ENCODE measurements at regions not wholly inside any gene's neighbourhood (a gene's known extent, or its start where the extent isn't known, plus 50 kb on each side); places are given as distances from the start of the nearest gene placed in this dataset.

DNA sequence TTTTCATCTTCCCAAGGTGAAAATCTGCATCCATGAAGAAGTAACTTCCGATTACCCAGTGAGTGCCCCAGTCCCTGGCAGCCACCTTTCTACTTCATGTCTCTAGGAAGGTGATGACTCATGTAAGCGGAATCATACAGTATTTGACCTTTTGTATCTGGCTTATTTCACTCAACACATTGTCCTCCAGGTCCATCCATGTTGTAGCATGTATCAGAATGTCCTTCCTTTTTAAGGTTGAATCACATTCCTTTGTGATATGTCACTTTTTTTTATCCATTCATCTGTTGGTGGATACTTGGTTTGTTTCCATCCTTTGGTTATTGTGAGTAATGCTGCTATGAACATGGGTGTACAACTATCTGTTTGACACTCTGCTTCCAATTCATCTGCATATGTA is 176.3 kb upstream of the CDYL start:
- Histone ChIP-seq H3K27ac (peak overlapping the region; percentile 52), H2AFZ (no peak overlapping the region), H3K9me3 (ENCODE audit: low read depth) (no peaks in the 10 kb centered on the region), H3K9ac (no peak overlapping the region), H4K20me1 (ENCODE audit: insufficient read depth) (no peaks in the 10 kb centered on the region), H3F3A (ENCODE audit: insufficient read depth) (peaks cover 44% of the 10 kb centered on the region), H3K79me2 (ENCODE audit: insufficient read depth) (no peaks in the 10 kb centered on the region), H3K4me1 (ENCODE audit: insufficient read depth) (peaks cover 23% of the 10 kb centered on the region), H3K9me2 (ENCODE audit: insufficient read depth) (no peaks in the 10 kb centered on the region), H3K27me3 (replicated peaks; ENCODE audit: insufficient read depth) (no peaks in the 10 kb centered on the region), H3K36me3 (ENCODE audit: low read depth) (no peaks in the 10 kb centered on the region), H3K4me3 (no peak overlapping the region), H3K4me2 (ENCODE audit: unreplicated experiment) (peak overlapping the region; percentile 63)
- 60% methylated on average over 2 of the region's 2 CpGs for WGBS, 2 experiments (ENCODE audit: low coverage in 1 of 2, low lambda C conversion rate in 2 of 2, missing lambda C conversion rate in 2 of 2)
- DNase-seq = peak; percentile 84
- TF ChIP-seq EZH2phosphoT487 (IDR thresholded peaks at IDR 0.05; ENCODE audit: insufficient read depth, low read depth) (no peak), EZH2 (IDR thresholded peaks at IDR 0.05; ENCODE audit: insufficient read depth, poor library complexity, severe bottlenecking) (no peak)
- in situ Hi-C loops (cut with MboI) = no loop called here

GRCh38 chr6:4598384-4598995 is 177.7 kb upstream of the CDYL start:
- no peaks in the 10 kb centered on the region for H4K20me1 ChIP-seq (ENCODE audit: insufficient read depth)
- no peaks in the 10 kb centered on the region for H3K9me3 ChIP-seq (ENCODE audit: low read depth)
- peaks cover 39% of the 10 kb centered on the region for H3F3A ChIP-seq (ENCODE audit: insufficient read depth)
- in situ Hi-C loops (cut with MboI) = no loop called here
- H2AFZ ChIP-seq = no peak overlapping the region
- TF ChIP-seq EZH2 (IDR thresholded peaks at IDR 0.05; ENCODE audit: insufficient read depth, poor library complexity, severe bottlenecking) = no peak
- TF ChIP-seq EZH2phosphoT487 (IDR thresholded peaks at IDR 0.05; ENCODE audit: insufficient read depth, low read depth) = no peak
- no peak overlapping the region for H3K4me3 ChIP-seq
- peaks cover 25% of the 10 kb centered on the region for H3K4me1 ChIP-seq (ENCODE audit: insufficient read depth)
- no peak overlapping the region for H3K9ac ChIP-seq
- no peak overlapping the region for H3K27ac ChIP-seq
- no peak for DNase-seq
- H3K4me2 ChIP-seq (ENCODE audit: unreplicated experiment) = no peak overlapping the region
- no peaks in the 10 kb centered on the region for H3K27me3 ChIP-seq (replicated peaks; ENCODE audit: insufficient read depth)
- no peaks in the 10 kb centered on the region for H3K36me3 ChIP-seq (ENCODE audit: low read depth)
- 92 to 93% methylated on average over 4 of the region's 4 CpGs for WGBS, 2 experiments (ENCODE audit: low coverage in 1 of 2, low lambda C conversion rate in 2 of 2, missing lambda C conversion rate in 2 of 2)
- no peaks in the 10 kb centered on the region for H3K9me2 ChIP-seq (ENCODE audit: insufficient read depth)
- no peaks in the 10 kb centered on the region for H3K79me2 ChIP-seq (ENCODE audit: insufficient read depth)

DNA sequence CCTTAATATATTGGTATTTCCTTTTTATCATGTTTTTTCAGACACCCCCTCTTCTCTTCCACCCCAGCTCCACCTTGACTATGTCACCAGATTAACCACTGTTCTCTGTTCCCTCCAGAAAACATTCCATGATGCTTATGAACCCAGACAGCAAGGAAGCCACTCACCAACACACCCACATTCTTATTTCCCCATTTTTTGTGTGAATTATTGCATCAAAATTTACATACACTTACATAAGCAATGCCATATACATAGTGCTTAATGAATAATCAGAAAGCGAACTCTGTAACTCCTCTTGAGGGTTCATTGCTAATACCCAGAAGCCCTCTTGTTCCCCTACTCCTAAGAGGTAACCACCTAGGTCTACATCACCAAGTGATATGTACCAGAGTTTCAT is 182.3 kb upstream of the CDYL start:
- peak; percentile 62 for DNase-seq
- no peak for TF ChIP-seq EZH2 (IDR thresholded peaks at IDR 0.05; ENCODE audit: insufficient read depth, poor library complexity, severe bottlenecking)
- TF ChIP-seq EZH2phosphoT487 (IDR thresholded peaks at IDR 0.05; ENCODE audit: insufficient read depth, low read depth) = no peak
- no peaks in the 10 kb centered on the region for H4K20me1 ChIP-seq (ENCODE audit: insufficient read depth)
- in situ Hi-C loops (cut with MboI) = no loop called here
- H3F3A ChIP-seq (ENCODE audit: insufficient read depth) = peaks cover 12% of the 10 kb centered on the region; the same call in 1 of the 2 replicates
- H3K27me3 ChIP-seq (replicated peaks; ENCODE audit: insufficient read depth) = no peaks in the 10 kb centered on the region
- H2AFZ ChIP-seq = 0 out of 2 replicates have a peak overlapping the region, but pooled peaks have one; percentile 2
- no peaks in the 10 kb centered on the region for H3K79me2 ChIP-seq (ENCODE audit: insufficient read depth)
- no peak overlapping the region for H3K9ac ChIP-seq
- no peak overlapping the region for H3K4me3 ChIP-seq
- no peaks in the 10 kb centered on the region for H3K9me2 ChIP-seq (ENCODE audit: insufficient read depth)
- H3K9me3 ChIP-seq (ENCODE audit: low read depth) = no peaks in the 10 kb centered on the region
- 85 to 86% methylated on average over 1 of the region's 1 CpG for WGBS, 2 experiments (ENCODE audit: low coverage in 1 of 2, low lambda C conversion rate in 2 of 2, missing lambda C conversion rate in 2 of 2)
- H3K4me2 ChIP-seq (ENCODE audit: unreplicated experiment) = peak overlapping the region; percentile 26
- H3K4me1 ChIP-seq (ENCODE audit: insufficient read depth) = peaks cover 14% of the 10 kb centered on the region
- H3K36me3 ChIP-seq (ENCODE audit: low read depth) = no peaks in the 10 kb centered on the region
- H3K27ac ChIP-seq = peak overlapping the region; percentile 21

GRCh38 chr6:4592026-4592425 is 184.2 kb upstream of the CDYL start:
- H2AFZ ChIP-seq = no peak overlapping the region
- H3K36me3 ChIP-seq (ENCODE audit: low read depth) = no peaks in the 10 kb centered on the region
- H3K27ac ChIP-seq = no peak overlapping the region
- no peaks in the 10 kb centered on the region for H3K79me2 ChIP-seq (ENCODE audit: insufficient read depth)
- no peak overlapping the region for H3K4me2 ChIP-seq (ENCODE audit: unreplicated experiment)
- no peak overlapping the region for H3K9ac ChIP-seq
- 97 to 98% methylated on average over 2 of the region's 2 CpGs for WGBS, 2 experiments (ENCODE audit: low coverage in 1 of 2, low lambda C conversion rate in 2 of 2, missing lambda C conversion rate in 2 of 2)
- no peaks in the 10 kb centered on the region for H3K9me3 ChIP-seq (ENCODE audit: low read depth)
- TF ChIP-seq EZH2 (IDR thresholded peaks at IDR 0.05; ENCODE audit: insufficient read depth, poor library complexity, severe bottlenecking) = no peak
- H3F3A ChIP-seq (ENCODE audit: insufficient read depth) = no peaks in the 10 kb centered on the region
- H3K4me1 ChIP-seq (ENCODE audit: insufficient read depth) = peaks cover 14% of the 10 kb centered on the region
- H4K20me1 ChIP-seq (ENCODE audit: insufficient read depth) = no peaks in the 10 kb centered on the region
- no peaks in the 10 kb centered on the region for H3K9me2 ChIP-seq (ENCODE audit: insufficient read depth)
- H3K27me3 ChIP-seq (replicated peaks; ENCODE audit: insufficient read depth) = no peaks in the 10 kb centered on the region
- no peak overlapping the region for H3K4me3 ChIP-seq
- in situ Hi-C loops (cut with MboI) = no loop called here
- no peak for DNase-seq

DNA sequence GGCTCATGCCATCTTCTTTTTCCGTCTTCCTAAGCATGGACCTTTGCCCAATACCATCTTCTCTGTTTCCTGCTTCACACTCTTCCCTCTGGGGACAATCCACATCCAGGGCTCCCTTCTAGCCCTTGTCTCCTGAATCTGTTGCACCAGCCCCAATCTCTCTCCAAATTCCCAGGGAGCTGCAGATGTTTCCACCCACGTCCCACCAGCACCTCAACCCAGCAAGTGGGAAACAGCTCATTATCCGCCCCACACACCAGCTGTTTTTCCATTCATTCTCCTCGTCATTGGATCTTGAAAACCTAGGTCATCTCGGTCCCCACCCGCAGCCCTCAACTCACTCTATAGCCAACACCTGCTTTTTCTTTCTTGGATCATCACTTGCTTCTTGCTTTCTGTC is 185.0 kb upstream of the CDYL start:
- Histone ChIP-seq H3K4me3 (no peak overlapping the region), H3K4me2 (ENCODE audit: unreplicated experiment) (no peak overlapping the region), H3K9ac (no peak overlapping the region), H3K9me2 (ENCODE audit: insufficient read depth) (no peaks in the 10 kb centered on the region), H3K36me3 (ENCODE audit: low read depth) (no peaks in the 10 kb centered on the region), H3F3A (ENCODE audit: insufficient read depth) (no peaks in the 10 kb centered on the region), H4K20me1 (ENCODE audit: insufficient read depth) (no peaks in the 10 kb centered on the region), H3K9me3 (ENCODE audit: low read depth) (no peaks in the 10 kb centered on the region), H3K79me2 (ENCODE audit: insufficient read depth) (no peaks in the 10 kb centered on the region), H3K27me3 (replicated peaks; ENCODE audit: insufficient read depth) (no peaks in the 10 kb centered on the region), H3K27ac (no peak overlapping the region), H3K4me1 (ENCODE audit: insufficient read depth) (peaks cover 14% of the 10 kb centered on the region), H2AFZ (no peak overlapping the region)
- no peak for DNase-seq
- WGBS, 2 experiments (ENCODE audit: low coverage in 1 of 2, low lambda C conversion rate in 2 of 2, missing lambda C conversion rate in 2 of 2) = 77 to 91% methylated on average over 6 of the region's 6 CpGs
- in situ Hi-C loops (cut with MboI) = no loop called here
- TF ChIP-seq EZH2 (IDR thresholded peaks at IDR 0.05; ENCODE audit: insufficient read depth, poor library complexity, severe bottlenecking) = no peak
- TF ChIP-seq EZH2phosphoT487 (IDR thresholded peaks at IDR 0.05; ENCODE audit: insufficient read depth, low read depth) = no peak

Data from GM23248 (cell line).